ENCODE measurements at regions not wholly inside any gene's neighbourhood (a gene's known extent, or its start where the extent isn't known, plus 50 kb on each side); places are given as distances from the start of the nearest gene placed in this dataset.

GRCh38 chr13:106232681-106233080 is 302.8 kb downstream of the EFNB2 start:
- DNase-seq = no peak

- DNase-seq = no peak
Measured at GRCh38 chr13:106230450-106230849, 305.0 kb downstream of the EFNB2 start.

GRCh38 chr13:106225126-106225525 is 310.3 kb downstream of the EFNB2 start:
- no peak for DNase-seq

- DNase-seq = no peak
Measured at GRCh38 chr13:106220211-106220610, 315.3 kb downstream of the EFNB2 start.

DNA sequence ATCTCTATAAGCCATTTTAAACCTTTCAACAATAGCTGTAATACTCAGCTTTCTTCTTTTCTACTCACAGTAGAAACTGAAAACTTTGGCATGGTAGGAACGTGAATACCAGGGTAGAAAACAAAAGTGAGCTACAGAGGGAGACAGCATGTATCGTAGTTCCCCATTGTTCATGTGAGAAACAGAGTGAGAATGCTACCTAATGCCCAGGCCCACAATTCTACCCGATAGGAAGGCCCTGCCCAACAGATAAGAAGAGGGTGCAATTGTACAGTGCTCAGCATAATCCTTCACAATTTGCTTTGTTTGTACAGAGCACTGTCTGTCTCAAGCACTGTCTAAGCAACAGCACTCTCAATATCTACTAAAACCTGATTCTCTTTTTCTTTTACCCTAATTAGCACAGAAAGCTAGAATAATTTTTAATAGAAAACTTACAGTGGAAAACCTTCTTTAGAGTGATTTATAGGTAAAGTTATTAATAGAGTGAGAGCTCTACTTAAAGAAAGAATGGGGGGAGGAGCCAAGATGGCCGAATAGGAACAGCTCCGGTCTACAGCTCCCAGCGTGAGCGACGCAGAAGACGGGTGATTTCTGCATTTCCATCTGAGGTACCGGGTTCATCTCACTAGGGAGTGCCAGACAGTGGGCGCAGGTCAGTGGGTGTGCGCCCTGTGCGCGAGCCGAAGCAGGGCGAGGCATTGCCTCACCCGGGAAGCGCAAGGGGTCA is 322.3 kb downstream of the EFNB2 start:
- DNase-seq = no peak

DNA sequence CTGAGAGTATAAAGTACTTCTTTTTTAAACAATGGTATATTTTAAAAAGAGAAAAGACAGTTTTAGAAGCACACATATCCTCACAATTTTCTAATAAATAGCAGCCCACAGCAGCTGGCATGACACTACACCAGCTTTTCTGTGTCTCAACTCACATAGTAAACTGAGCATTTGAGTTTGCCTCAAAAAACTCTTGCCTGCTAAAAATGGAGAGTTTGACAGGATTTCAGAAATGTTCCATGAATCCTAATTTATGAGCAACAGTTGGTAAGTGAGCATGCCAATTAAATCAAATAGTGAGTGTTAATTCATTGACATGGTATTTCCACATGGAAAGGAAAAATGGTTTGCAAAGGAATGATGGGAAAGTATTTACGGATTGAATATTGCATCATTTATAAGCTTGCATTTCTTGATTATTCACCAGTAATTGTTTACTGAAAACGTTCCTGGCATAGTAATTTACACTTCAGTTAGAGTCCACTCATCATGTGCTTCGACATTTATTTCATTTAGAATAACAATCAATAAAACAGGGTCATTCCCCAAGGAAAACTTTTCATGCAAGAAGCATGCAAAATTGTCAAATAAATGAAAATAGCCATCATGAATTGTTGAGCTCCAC is 323.0 kb downstream of the EFNB2 start:
- DNase-seq = no peak

GRCh38 chr13:106210324-106210723 is 325.1 kb downstream of the EFNB2 start:
- DNase-seq = no peak

DNA sequence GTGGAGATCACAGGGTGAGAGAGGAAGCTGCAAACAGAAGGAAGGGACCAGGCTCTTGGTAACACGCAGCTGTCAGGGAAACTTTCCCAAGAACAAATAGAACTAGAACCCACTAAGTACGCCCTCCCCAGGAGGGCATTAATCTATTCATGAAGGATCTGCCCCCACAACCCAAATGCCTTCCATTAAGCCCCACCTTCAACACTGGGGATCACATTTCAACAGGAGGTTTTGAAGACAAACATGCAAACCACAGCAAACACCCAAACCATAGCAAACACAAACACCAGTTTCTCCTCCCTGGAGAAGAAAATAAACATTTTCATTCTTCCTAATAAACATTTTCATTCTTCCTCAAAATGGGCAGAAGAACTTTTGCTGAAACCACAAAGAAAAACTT is 329.6 kb downstream of the EFNB2 start:
- no peak for DNase-seq

DNA sequence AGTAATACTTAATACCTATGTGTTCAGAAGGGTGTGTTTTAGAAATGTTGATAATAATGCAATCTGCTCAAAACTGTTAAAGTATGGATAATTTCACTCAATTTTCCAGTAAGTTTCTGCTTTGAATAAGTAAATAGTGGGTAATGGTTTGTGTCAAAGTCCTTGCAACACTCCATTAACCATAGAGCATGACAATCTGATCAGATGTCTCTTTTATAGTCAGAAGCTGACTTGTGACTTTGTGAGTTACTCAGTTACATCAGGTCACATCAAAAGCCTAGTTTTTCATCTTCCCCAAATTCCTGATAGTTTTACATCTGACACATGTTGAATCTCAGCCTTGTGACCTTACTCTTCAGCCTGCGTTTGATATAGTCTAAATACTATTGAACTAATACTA is 338.0 kb downstream of the EFNB2 start:
- no peak for DNase-seq

DNA sequence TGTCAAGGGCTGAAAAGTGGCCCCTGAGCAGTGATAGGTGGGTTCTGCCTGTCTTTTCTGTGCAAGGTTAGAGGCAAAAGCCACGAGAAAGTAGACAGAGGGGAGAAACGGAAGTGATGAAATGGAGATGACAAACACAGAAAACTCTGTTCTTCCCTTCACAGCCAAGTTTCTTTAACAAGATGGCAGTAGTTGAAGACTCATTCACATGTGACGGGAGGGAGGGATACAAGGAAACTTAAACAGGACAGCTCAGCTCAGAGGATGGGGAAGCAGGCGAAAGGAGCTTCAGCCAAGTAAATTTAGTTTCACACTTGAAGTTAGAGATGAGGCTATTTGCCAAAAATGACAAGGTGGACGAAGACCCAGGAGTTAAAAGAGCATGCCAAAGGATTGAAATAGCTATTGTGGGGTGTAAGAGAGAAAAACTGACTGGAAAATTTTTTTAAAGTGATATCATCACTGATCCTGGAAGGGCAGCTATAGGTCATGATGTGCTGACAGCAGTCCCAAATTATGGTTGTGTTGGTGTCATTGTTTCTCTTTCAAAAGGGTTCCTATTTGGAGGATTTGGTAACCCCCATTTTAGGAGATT is 347.9 kb downstream of the EFNB2 start:
- DNase-seq = no peak

GRCh38 chr13:106187101-106187500 is 348.4 kb downstream of the EFNB2 start:
- no peak for DNase-seq

- DNase-seq = no peak
Measured at GRCh38 chr13:106186366-106187030, 349.0 kb downstream of the EFNB2 start.

GRCh38 chr13:106184790-106185189 is 350.7 kb downstream of the EFNB2 start:
- no peak for DNase-seq

DNA sequence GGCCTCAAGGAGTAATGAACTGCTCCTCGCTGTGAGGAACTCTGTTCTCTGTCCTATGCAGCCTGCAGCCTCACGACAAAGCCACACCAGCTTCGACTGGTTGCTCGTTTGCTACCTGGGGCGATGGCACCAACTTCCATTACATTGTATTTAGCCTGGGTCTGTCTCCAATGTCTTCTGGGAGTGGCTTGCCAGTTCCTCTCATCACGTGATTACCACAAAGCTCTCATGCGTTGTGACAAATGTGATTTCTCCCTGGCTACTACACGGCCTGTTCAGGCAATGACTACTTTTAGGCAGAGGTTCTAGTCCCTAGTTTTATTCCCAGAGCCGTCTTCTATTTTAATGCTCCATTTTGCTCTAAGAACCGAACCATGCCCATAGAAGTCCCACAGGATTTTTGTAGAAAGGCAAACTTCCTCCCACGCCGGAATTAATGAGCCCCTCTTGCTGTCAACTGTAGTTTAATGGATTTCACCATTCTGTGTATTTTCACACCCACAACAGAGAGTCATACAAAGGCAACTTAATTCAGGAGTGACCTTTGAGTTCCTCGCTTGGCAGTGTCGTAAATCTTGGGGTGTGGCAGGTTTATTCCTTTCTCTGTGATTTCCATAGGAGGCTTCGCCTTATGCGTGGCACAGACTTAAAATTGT is 351.9 kb downstream of the EFNB2 start:
- DNase-seq = no peak

GRCh38 chr13:106182404-106182803 is 353.1 kb downstream of the EFNB2 start:
- DNase-seq = no peak

DNA sequence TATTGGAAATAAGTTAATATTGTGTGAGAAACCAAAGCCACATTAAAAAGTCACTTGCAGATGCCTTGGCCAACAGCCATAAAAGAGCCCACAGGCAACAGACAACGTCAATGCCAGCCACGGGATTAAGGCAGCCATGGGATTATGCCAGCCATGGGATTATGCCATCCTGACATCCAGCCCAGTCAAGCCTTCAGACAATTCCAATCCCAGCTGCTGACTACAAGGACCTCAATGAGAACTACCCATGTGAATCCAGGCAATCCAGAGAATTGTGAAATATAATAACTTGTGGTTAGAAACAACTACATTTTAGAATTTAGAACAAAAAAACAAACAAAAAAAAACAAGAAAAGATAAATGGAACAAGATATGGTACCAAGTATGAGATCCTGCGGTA is 356.6 kb downstream of the EFNB2 start:
- DNase-seq = no peak

DNA sequence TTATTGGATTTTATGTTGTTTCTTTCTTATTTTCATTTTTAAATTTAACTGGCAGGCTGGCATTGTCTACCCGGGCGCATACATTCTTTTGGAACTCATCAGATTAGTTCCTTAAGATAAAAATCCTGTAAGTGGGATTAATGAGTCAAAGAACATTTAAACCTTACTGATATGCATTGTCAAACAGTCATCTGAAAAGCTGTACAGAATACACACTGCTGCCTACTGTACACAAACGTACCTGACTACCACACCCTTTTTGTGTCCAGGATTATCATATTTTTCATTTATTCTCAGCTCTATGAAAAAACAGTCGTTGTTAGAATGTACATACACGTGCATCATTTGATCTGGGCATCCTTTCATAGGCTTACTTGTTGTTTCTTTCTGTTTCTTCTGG is 358.3 kb downstream of the EFNB2 start:
- no peak for DNase-seq

- DNase-seq = no peak
Measured at GRCh38 chr13:106176117-106176516, 359.3 kb downstream of the EFNB2 start.

DNA sequence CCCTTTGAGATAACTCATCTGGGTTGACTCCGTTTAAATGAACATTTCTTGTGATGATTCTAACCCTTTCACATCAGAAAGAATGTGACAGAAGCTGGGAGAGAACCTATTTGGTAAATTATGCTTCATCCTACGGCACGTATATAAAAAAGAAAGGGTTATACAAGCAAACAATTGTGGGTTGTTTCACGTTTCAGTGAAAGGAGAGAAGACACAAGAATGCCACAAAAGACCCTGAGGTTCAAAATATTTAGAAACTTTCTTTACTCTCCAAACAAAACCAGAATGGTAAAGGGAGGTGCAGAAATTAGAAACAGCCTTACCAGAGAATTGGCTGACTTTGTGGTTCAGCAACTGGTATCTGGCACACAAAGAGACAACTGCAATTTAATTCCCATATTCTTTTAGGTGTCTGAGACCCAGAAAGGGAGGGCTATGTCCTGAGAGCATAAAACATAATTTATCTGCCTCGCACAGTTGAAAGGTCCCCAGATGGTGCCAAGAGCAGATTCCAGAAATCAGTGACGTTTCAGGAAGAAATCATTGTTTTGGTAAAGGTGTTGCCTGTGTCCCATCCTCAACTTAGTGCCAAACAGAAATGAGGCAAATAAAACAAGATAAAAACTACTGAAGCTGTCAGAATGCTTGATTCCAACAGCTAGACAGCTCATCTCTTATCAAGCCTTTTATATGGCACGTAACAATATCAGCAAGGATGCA is 361.4 kb downstream of the EFNB2 start:
- DNase-seq = no peak

DNA sequence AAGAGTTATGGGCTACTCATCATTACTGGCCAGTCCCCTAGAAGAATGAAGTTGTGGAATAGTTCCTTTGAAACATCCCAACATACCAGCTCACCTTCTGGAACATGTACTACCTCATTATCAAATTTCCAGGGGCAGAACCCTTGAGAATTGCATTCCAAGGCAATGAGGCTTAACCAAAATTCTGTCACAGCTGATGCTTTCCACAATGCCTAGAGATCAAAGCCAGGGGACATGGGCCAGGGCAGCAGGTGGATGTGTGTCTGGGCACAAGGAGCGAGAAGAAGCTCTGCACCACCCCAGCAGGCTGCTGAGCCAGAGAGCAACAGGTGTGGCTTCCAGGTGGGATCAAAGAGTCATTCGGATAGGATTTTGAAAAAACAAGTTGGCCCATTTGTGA is 362.1 kb downstream of the EFNB2 start:
- DNase-seq = no peak

DNA sequence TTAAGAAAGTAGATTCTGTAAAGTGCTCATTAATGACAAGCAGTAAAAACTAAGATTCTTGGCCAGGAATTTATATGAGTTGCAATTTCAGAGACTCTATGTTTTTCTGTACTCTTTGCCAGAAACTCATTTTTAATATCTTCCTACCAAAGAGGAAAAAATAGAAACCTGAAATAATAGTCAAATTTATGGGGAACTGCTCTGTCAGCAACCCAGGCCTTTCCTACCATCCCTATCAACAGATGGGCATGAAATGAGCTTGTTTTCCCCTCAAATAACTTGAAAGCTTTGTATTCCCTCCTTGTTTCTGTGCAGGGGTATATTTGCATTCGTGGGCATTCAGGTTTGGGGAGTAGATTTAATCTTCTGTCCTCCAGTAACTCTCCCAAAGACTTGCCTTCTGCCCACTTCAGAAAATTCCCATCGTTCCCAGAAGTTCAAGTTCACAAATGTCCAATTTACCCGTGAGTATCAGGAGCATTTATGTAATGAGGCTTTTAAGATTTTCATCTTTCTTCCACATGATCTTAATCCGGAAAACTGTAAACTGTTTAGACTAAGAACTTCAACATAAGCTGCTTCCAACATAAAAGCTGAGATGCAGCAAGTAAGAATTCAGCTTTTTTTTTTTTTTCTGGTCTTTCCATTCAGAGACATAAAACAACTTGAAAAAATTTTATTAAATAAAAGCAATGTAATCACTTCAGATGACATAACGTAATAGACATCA is 363.1 kb downstream of the EFNB2 start:
- no peak for DNase-seq

GRCh38 chr13:106163426-106163825 is 372.0 kb downstream of the EFNB2 start:
- DNase-seq = no peak
